Choroid plexus epithelial cell (primary cell): ENCODE measurements at regions not wholly inside any gene's neighbourhood (a gene's known extent, or its start where the extent isn't known, plus 50 kb on each side); places are given as distances from the start of the nearest gene placed in this dataset.

ENCODE experiments used
- DNase-seq: peaks from one replicate; pipeline ENCODE4 v3.0.0-alpha.2; 2010; ENCODE audit warnings: low read depth
- H3K4me3 ChIP-seq: 2 replicates; pipeline ENCODE4 v1.5.1; 2011; ENCODE audit warnings: low read depth, mild to moderate bottlenecking, control low read depth, low read length, moderate library complexity
- TF ChIP-seq, protein P1 (sequence below): conservative IDR thresholded peaks from 2 replicates; pipeline ENCODE4 v1.5.1; 2011; ENCODE audit warnings: low read depth, mild to moderate bottlenecking, control low read depth, inconsistent platforms, low read length, moderate library complexity

- H3K4me3 ChIP-seq, result no peak overlapping the region
- TF ChIP-seq, protein P1, sequence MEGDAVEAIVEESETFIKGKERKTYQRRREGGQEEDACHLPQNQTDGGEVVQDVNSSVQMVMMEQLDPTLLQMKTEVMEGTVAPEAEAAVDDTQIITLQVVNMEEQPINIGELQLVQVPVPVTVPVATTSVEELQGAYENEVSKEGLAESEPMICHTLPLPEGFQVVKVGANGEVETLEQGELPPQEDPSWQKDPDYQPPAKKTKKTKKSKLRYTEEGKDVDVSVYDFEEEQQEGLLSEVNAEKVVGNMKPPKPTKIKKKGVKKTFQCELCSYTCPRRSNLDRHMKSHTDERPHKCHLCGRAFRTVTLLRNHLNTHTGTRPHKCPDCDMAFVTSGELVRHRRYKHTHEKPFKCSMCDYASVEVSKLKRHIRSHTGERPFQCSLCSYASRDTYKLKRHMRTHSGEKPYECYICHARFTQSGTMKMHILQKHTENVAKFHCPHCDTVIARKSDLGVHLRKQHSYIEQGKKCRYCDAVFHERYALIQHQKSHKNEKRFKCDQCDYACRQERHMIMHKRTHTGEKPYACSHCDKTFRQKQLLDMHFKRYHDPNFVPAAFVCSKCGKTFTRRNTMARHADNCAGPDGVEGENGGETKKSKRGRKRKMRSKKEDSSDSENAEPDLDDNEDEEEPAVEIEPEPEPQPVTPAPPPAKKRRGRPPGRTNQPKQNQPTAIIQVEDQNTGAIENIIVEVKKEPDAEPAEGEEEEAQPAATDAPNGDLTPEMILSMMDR, result no peak
- peak; percentile 88 for DNase-seq
Observed at GRCh38 chr2:144607891-144608521, 88.1 kb upstream of the ZEB2 start.

DNA sequence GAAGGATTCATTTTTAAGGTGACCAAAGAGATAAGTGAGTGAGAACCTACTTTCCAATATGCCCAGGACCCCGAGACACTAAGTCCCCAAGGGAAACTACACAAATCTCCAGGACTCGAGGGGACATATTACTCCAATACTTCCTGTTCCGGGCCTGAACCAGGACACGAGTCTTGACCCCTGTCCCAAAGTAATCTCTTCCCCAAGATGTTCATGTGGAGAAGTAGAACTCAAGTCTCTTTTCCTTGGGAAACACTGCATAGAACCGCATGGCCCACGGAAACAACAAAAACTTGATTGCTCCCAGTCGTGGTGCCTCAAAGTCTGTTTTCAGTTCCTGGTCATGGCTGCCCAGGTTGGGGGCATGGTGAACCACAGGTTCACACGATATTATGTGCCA, 87.2 kb upstream of the ZEB2 start:
- no peak overlapping the region for H3K4me3 ChIP-seq
- DNase-seq, result no peak
- TF ChIP-seq, protein P1, result no peak

DNA sequence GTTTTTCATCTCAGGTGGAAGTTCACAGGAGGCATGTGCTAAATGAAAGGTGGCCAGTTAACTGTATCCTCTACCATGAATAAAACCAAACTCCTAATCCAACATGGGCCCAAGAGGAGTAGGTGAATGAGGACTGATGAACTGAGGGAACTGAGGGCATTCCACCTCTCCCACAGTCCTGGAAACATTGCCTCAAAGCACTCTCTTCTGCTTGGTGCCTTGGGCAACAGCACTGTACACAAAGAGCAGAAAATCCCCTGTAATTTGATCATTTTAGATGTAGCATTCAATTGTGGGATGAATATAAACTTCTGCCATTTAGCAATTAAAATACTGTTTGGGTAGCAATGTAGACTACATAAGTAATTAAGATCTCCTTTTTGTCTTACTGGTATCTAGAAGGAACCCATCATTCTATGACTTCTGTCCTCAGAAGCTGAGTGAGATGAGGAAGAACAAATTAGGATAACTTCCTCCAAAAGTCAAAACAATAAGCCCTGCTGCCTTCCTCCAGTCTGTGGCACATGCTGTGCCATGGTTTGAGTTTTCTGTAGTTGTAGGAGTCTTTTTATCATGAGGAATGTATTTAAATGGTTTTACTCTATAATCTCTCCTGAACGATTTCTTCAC, 86.7 kb upstream of the ZEB2 start:
- peak; percentile 31 for DNase-seq
- no peak overlapping the region for H3K4me3 ChIP-seq
- TF ChIP-seq, protein P1, result no peak

GRCh38 chr2:144605231-144605840, 85.4 kb upstream of the ZEB2 start:
- no peak overlapping the region for H3K4me3 ChIP-seq
- no peak for DNase-seq
- TF ChIP-seq, protein P1, result no peak

DNA sequence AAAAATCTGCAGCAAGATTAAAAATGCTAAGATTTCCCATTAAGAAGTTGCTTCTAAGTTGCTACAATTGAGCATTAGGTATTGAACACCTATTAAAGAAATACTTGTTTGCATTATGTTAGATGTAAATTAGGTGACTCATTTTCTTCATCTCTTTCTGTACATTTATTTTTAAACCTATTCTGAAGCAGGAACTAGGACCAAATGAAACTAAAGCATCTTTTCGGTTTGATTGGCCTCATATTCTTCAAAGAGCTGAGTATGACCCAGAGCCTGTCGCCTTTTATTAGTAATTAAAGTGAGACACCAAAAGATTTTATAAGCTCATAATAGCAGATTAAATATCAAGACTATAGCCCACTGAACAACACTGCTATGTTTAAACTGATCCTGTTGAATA, 83.4 kb upstream of the ZEB2 start:
- H3K4me3 ChIP-seq, result no peak overlapping the region
- TF ChIP-seq, protein P1, result no peak
- DNase-seq, result no peak

DNA sequence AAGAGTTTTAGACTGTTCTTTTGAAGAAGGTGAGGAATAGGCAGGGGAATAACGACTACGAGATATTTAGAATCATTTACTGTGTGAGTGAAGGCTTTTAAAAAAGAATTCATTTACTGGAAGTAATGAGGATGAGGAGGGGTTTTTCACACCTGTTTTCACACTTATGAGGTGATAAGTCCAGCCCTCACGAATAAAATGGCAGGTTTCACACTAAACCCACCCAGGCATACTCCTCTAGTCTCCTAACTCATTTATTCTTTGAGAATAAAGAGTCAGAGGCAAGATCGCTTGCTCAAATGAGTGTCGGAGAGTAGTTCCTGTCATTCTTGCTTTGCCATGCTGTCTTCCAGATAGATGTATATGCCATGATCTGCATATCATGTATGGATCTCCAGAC, 79.0 kb upstream of the ZEB2 start:
- DNase-seq, result no peak
- TF ChIP-seq, protein P1, result no peak
- no peak overlapping the region for H3K4me3 ChIP-seq
